ENCODE measurements at regions not wholly inside any gene's neighbourhood (a gene's known extent, or its start where the extent isn't known, plus 50 kb on each side); places are given as distances from the start of the nearest gene placed in this dataset.

DNA sequence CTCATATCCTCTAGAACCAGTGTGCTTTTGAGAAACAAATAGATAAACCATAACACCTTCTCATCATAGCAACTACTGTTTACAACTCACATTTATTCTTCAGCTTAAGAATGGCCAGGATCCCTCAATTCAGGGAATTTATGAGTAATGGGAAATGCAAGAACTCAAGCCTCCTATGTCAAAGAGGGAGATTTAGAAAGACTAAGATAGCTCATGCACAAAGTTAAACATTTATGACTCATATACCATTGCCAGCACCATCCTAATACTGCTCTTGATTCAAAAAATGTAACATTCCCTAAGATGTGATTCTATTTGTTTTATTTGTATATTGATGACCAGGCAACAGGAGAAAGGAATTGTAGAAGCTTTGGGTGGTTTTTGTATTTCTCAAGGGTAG is 172.8 kb downstream of the CYP26B1 start:
- Histone ChIP-seq H3K27ac (no peak overlapping the region), H3K27me3 (peaks cover 0 to 6% of the 10 kb centered on the region in 2 donors), H3K36me3 (no peaks in the 10 kb centered on the region), H3K4me1 (no peaks in the 10 kb centered on the region), H3K4me3 (no peak overlapping the region), H3K9me3 (peaks cover 0 to 21% (median 0%) of the 10 kb centered on the region in 4 donors)
- no peak for DNase-seq (ENCODE audit: low spot score in 2 of 2)
- TF ChIP-seq EP300 (IDR thresholded peaks at IDR 0.05): no peak
- TF ChIP-seq CTCF (IDR thresholded peaks at IDR 0.05): no peak
- TF ChIP-seq POLR2A (IDR thresholded peaks at IDR 0.05): no peak

- DNase-seq (ENCODE audit: low spot score in 2 of 2): no peak
- no peaks in the 10 kb centered on the region for H3K4me1 ChIP-seq
- H3K36me3 ChIP-seq: no peaks in the 10 kb centered on the region
- TF ChIP-seq EP300 (IDR thresholded peaks at IDR 0.05) (no peak), POLR2A (IDR thresholded peaks at IDR 0.05) (no peak), CTCF (IDR thresholded peaks at IDR 0.05) (no peak)
- no peaks in the 10 kb centered on the region for H3K9me3 ChIP-seq
- peaks cover 0 to 6% of the 10 kb centered on the region in 2 donors for H3K27me3 ChIP-seq
- H3K4me3 ChIP-seq: no peak overlapping the region
- WGBS, 2 donors: 60 to 72% methylated on average over 4 of the region's 4 CpGs
- H3K27ac ChIP-seq: no peak overlapping the region
Observed at GRCh38 chr2:71971493-71971892, 176.2 kb downstream of the CYP26B1 start.

- no peak overlapping the region for H3K27ac ChIP-seq
- no peaks in the 10 kb centered on the region for H3K27me3 ChIP-seq
- TF ChIP-seq EP300 (IDR thresholded peaks at IDR 0.05) (no peak), POLR2A (IDR thresholded peaks at IDR 0.05) (no peak), CTCF (IDR thresholded peaks at IDR 0.05) (no peak)
- H3K4me3 ChIP-seq: no peak overlapping the region
- 67 to 77% methylated on average over 1 of the region's 1 CpG for WGBS, 2 donors
- H3K4me1 ChIP-seq: no peaks in the 10 kb centered on the region
- no peak for DNase-seq (ENCODE audit: low spot score in 2 of 2)
- peaks cover 0 to 3% (median 0%) of the 10 kb centered on the region in 4 donors for H3K9me3 ChIP-seq
- H3K36me3 ChIP-seq: no peaks in the 10 kb centered on the region
Observed at GRCh38 chr2:71965530-71965929, 182.1 kb downstream of the CYP26B1 start.

DNA sequence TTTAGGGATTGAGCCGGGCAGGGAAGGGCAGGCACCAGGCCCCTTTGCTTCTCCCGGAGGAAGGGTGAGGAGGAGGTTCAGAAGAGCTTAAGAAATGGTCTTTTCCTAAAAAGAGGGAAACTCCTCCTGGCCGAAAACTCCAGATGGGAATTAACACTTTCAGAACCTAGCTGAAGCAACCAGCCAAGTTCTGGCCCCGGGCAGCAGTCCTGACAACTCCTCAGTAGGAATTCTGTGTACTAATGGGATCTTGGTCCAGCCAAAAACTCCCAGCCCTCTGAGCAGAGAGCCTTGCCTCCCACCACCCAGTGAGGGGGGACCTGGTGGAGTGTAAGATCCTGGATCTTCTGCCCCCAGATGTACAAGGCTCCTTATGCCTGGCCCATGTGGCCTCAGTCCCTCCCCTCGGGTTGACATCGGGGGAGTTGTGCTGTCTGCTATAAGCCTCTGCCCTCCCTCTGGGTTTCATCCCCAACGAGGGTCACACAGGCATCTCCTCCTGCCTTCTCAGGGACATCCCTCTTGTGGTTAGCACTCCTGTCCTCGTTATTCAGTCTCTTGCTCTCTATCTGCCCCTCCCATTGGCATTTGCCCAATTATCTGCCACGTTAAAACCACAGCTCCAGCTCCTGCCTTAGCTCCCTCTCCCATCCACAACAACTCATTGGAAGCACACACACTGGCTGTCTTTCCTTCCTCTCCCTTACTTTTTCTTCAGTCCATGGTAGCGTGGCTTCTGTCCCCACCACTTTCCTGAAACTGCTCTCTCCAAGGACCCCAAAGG is 184.6 kb downstream of the CYP26B1 start:
- 40 to 48% methylated on average over 10 of the region's 10 CpGs for WGBS, 2 donors

More for the DNA sequence above, 184.6 kb downstream of the CYP26B1 start:
- H3K4me1 ChIP-seq: no peaks in the 10 kb centered on the region
- no peak overlapping the region for H3K27ac ChIP-seq
- peaks cover 0 to 15% (median 3%) of the 10 kb centered on the region in 4 donors for H3K9me3 ChIP-seq
- H3K27me3 ChIP-seq: no peaks in the 10 kb centered on the region
- TF ChIP-seq POLR2A (IDR thresholded peaks at IDR 0.05) (no peak), CTCF (IDR thresholded peaks at IDR 0.05) (no peak), EP300 (IDR thresholded peaks at IDR 0.05) (no peak)
- H3K4me3 ChIP-seq: no peak overlapping the region
- no peak for DNase-seq (ENCODE audit: low spot score in 2 of 2)
- no peaks in the 10 kb centered on the region for H3K36me3 ChIP-seq

Data from tibial nerve (tissue), 4 donors.